SHP77 treated with DMSO at 0.1 percent for 48 hours (cell line): ENCODE measurements at regions not wholly inside any gene's neighbourhood (a gene's known extent, or its start where the extent isn't known, plus 50 kb on each side); places are given as distances from the start of the nearest gene placed in this dataset.
"Not testable (repeated sequence)": the region's sequence is repeated elsewhere in the genome, so short reads cannot be mapped to it uniquely, and the experiment has no call there.

Experiments used
- DNase-seq: peaks from one replicate; lab custom pipeline; 2025; lab: John Stamatoyannopoulos, UW

- DNase-seq: no peak
These were observed 706.7 kb downstream of the PTPRU start for GRCh38 chr1:29943034-29943433.

DNA sequence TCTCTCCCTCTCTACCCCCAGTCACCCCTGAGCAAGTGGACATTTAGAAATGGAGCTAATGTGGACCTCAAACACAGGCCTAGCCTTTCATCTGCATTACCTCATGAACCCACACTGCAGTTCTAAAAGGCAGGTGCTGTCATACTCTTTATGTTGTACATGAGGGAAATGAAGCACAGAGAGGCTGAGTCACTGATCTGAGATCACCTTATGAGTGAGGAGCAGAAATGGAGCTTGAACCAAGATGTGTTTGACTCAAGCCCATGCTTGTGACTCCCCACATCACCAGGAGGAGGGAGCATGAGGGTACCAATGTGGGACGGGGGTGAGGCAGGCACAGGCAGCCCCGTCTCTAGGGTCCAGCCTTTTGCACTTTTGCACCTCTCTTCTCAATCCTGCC is 702.8 kb downstream of the PTPRU start:
- DNase-seq: no peak

DNA sequence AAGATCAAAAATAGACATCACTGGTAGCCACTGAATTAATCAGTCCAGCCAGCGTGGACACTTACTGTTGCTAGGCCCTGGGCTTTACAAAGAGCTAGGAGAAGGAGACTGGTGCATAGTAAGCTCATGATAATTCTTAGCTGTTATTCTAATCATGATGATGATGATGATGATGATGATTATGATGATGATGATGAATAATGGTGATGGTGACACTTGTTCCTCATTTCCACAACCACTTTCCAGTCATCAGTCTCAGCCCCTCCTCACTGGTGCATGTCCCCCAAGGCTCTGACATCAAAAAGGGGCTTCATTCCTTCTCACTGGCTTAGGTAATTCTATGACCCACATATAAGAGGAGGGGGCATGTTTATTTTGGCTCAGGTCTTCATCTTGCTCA is 701.0 kb downstream of the PTPRU start:
- no peak for DNase-seq

DNA sequence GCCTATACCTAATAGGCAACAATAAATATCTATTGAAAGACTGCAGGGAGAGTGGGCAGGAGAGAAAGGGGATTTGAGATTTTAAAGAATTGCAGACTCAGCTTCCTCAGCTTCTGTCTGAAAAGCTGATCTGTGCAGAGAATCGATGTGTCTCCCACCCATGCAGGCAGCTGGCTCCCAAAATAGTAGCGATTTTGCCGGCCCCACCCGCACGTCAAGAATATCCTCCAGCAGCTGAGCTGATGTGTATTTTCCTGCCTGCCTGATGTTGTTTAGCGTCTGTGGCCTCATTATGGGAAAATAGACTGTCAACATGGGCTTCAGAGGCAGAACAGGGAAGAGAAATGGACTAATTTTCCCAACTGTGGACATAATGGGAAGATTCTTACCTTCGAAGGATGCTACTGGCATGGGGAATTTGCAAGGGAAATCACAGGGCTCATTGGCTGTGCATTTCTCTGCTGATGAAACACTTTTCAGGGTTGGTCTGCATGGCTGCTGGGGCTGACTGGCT is 699.8 kb downstream of the PTPRU start:
- no peak for DNase-seq

DNA sequence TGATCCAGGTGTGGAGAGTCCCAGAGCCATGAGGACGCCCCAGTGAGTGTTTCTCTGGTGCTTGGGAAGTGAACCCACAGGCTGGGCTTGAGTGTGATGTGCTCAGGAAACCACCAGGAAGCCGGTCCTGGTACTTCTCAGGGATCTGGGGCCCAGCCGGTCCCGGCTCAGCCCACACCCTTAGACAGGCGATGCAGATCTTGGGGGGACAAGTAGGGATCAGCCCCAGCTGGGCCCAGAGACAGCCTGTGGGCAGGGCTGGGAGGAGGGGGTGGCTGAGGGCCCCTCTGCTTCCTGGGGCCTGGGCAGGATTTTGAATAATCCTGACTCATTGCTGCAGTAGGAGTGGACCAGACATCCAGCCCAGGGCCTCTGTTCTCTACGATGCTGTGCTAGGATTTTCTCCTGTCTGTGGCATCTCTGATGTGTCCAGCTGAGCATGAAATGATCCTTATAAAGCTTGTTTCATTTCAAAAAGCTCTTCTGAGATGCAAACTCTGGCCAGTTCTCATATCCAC is 698.0 kb downstream of the PTPRU start:
- no peak for DNase-seq

GRCh38 chr1:29933067-29933466 is 696.7 kb downstream of the PTPRU start:
- peak; percentile 17 for DNase-seq

DNA sequence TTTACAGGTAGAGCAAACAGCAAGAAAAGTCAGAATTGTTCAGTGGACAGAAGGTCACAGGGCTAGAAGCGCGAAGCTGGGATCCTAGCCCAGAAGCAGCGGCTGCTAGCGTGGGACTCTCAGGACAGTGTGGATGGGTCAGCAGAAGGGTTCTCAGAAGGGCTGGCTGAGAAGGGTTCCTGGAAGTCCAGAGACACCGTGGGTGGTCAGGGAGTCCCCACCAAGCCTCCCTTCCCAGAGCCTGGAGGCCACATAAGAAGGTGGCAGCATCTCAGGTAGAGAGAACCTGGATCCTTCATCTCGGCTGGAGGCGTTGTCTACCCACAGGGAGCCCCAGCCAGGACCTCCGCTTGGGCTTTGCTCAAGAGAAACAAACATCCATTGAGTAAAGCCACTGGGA is 696.3 kb downstream of the PTPRU start:
- no peak for DNase-seq

DNA sequence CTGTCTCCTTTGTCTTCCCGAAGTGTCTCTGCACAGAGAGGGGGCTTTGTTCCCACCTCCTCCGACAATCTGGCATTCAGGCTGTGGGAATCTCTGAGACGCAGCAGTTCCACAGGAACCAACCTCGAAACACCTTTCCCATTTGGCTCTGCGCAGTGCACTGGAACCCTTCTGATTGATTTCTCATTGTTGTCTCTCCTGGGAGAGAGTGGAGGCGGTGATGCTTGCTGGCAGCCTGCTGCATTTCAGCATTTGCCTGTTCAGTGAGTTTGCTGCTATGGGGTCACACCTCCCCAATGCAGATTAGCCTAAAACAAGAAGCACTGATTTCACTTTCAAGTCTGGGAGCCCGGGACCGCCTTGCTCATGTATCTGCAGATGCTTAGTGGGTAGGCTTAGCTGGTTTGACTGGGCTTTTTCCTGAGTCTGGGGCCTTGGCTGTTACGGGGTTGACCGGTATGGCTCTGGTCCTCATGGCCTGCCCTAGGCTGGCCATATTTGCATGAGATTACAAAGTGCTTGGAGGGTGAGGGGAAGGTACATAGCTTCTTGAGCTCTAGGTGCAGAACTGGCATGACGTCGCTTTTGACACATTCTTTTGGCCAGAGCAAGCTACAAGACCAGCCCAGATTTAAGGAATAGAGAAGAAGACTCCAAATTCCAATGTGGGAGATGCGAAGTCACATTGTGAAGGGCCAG is 695.3 kb downstream of the PTPRU start:
- no peak for DNase-seq

- DNase-seq: no peak
These were observed 688.7 kb downstream of the PTPRU start for GRCh38 chr1:29925058-29925457.

DNA sequence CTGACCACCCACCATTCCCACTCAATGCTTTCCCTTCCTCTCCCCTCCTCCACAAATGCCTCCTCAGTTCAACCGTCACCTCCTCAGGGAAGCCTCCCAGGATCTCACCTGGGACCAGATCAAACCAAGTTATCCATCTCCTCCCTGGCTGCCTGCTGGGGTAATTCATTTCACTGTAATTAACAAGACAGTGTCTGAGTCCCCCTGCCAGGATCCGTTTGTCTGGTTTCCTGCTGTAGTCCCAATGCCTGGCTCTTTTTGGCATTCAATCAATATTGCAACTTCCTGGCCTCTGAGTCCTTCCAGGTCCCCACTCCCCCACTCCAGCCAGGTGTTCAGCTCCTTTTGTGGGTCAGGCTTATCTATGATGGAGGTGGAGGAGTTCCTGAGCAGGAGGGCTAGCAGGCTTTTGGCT is 687.7 kb downstream of the PTPRU start:
- DNase-seq: no peak

- no peak for DNase-seq
These were observed 685.4 kb downstream of the PTPRU start for GRCh38 chr1:29921741-29922140.

DNA sequence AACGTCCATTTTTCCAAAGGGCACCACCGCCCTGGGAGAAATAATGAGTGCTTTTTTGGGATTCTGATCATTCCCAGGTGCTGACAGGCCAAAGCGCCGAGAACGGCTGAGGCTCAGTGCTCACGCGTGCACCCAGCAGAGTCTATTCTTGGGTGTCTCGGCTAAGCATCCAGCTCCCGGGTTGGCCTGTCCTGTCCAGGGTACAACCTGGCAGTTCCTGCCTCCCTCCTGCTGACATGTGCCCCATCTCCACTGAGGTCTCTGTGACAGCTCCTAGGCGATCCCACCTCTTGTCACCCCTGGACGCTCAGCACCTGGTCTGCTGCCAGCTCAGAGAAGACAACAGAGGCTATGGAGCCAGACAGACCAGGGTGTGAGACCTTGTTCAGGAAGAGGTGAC is 684.5 kb downstream of the PTPRU start:
- DNase-seq: no peak

DNA sequence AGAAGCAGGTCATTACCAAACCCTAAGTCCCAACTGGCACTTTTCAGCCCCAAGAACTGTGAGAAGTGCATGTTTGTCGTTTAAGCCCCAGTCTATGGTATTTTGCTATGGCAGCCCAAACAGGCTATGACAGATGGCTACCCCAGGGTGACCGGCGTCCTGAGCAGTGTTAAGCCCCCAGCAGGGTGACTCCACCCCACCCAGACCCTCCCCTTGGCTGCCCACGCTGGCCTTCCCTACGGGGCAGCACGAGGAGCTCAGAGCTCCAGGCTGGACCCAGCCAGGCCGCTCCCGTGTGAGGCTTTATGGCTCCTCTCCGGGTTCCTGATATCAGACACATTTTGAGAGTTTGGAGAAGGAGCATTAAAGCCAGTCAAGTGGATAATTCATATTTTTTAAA is 684.0 kb downstream of the PTPRU start:
- DNase-seq: no peak

DNA sequence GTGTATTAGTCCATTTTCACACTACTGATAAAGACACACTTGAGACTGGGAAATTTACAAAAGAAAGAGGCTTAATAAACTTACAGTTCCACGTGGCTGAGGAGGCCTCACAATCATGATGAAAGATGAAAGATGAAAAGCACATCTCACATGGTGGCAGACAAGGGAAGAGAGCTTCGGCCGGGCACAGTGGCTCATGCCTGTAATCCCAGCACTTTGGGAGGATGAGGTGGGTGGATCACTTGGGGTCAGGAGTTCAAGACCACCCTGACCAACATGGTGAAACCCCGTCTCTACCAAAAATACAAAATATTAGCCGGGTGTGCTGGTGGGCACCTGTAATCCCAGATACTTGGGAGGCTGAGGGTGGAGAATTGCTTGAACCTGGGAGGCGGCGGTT is 682.7 kb downstream of the PTPRU start:
- DNase-seq: not testable (repeated sequence)

GRCh38 chr1:29916656-29917369 is 680.5 kb downstream of the PTPRU start:
- DNase-seq: no peak

DNA sequence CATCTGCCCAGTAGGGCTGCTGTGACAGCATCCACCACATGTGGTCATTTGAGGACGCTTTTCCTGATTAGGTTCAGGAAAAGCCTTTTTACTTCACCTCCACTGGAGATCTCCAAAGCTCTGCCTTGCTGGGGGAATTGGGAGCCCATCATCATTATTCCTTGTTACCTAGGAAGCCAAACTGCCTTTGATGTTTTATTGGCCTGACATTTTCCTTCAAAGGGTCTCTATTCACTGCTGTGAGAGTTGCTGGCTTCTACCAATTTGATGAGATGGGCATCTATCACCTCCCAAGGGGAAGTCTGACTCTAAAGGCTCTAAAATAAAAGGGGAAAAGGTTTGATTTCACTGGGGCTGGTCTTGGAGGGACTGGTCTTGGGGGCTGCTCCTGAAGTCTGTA is 678.6 kb downstream of the PTPRU start:
- no peak for DNase-seq

GRCh38 chr1:29912425-29912824 is 676.1 kb downstream of the PTPRU start:
- no peak for DNase-seq

DNA sequence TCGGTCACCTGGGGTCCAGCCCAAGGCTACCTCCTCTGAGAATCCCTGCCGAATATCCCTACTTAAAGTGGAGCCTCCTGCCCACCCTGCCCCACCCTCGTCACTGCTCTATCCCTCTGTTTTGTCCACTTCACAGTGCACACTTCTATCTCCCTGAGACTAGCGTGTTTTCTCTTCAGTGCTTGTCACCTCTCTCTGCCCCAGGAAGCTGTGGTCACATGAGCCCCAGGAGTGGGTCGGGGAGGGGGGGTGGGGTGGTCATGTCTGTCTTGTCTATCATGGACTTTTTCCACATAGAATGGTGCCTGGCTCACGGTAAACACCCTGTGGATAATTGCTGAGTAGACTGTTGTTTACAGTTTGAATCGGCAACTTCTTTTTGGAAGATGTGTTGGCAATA is 673.6 kb downstream of the PTPRU start:
- DNase-seq: no peak

DNA sequence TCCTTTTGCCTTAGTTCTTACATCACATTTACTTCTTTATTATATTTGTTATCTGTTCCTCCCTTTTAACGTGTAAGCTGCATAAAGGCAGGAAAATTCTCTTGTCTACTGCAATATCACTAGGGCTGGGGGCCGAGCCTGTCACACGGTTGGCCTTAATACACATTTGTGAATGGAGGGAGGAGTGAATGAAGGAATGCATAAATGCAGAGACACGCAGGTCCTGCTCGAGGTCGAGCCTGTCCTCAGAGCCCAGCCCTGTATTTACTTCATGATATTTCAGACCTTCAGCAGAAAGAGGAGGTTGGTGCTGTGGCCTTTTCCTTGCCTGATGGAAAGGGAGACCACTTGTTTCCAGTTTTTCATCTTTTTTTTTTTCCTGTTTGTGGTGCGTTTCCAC is 671.3 kb downstream of the PTPRU start:
- no peak for DNase-seq

GRCh38 chr1:29906927-29907326 is 670.6 kb downstream of the PTPRU start:
- DNase-seq: no peak

GRCh38 chr1:29903548-29904166 is 667.3 kb downstream of the PTPRU start:
- no peak for DNase-seq

- DNase-seq: no peak
These were observed 665.5 kb downstream of the PTPRU start for GRCh38 chr1:29901624-29902325.
